Liver (tissue), 8 donors: ENCODE measurements at regions not wholly inside any gene's neighbourhood (a gene's known extent, or its start where the extent isn't known, plus 50 kb on each side); places are given as distances from the start of the nearest gene placed in this dataset.

ENCODE experiments used
- DNase-seq: peaks from one replicate; pipeline ENCODE4 v3.0.0-alpha.2; 2017; ENCODE audit warnings: low spot score
- H3K27ac ChIP-seq, 2 donors: one replicate each; pipeline ENCODE4 v1.7.0; 2013; ENCODE audit warnings: inconsistent platforms in 2 of 2, low read length in 2 of 2, control low read depth in 1 of 2, low read depth in 1 of 2, mild to moderate bottlenecking in 1 of 2
- H3K27me3 ChIP-seq, 4 donors: one replicate each; pipeline versions ENCODE4 v1.6.1 to v1.7.0; 2013; ENCODE audit warnings: low read length in 3 of 4, inconsistent platforms in 1 of 4, mild to moderate bottlenecking in 1 of 4, moderate library complexity in 1 of 4; ENCODE audit not compliant: control insufficient read depth in 4 of 4, insufficient read depth in 4 of 4
- H3K36me3 ChIP-seq, 4 donors: one replicate each; pipeline versions ENCODE4 v1.6.1 to v1.7.0; 2013; ENCODE audit warnings: low read length in 3 of 4, mild to moderate bottlenecking in 3 of 4, low read depth in 1 of 4, moderate library complexity in 1 of 4; ENCODE audit not compliant: control insufficient read depth in 4 of 4, insufficient read depth in 3 of 4
- H3K4me1 ChIP-seq, 4 donors: one replicate each; pipeline versions ENCODE4 v1.6.1 to v1.7.0; 2013; ENCODE audit warnings: low read length in 3 of 4, mild to moderate bottlenecking in 3 of 4, moderate library complexity in 1 of 4; ENCODE audit not compliant: control insufficient read depth in 4 of 4, insufficient read depth in 4 of 4
- H3K4me3 ChIP-seq, 3 donors: one replicate each; pipeline versions ENCODE4 v1.6.1 to v1.7.0; 2013; ENCODE audit warnings: low read length in 3 of 3, control low read depth in 1 of 3, low read depth in 1 of 3, mild to moderate bottlenecking in 1 of 3
- H3K9ac ChIP-seq, 2 donors: one replicate each; pipeline ENCODE4 v1.7.0; 2013; ENCODE audit warnings: low read length in 2 of 2, mild to moderate bottlenecking in 2 of 2, moderate library complexity in 2 of 2, control low read depth in 1 of 2, low read depth in 1 of 2
- H3K9me3 ChIP-seq, 4 donors: one replicate each; pipeline versions ENCODE4 v1.6.1 to v1.7.0; 2013; ENCODE audit warnings: low read length in 3 of 4; ENCODE audit not compliant: control insufficient read depth in 4 of 4
- EGR1 ChIP-seq, 2 donors: IDR thresholded peaks; 2 replicates each; pipeline ENCODE4 v1.6.1; 2016 to 2018; ENCODE audit warnings: antibody characterized with exemption in 2 of 2, low read depth in 2 of 2
- FOXA1 ChIP-seq: IDR thresholded peaks from 2 replicates; pipeline ENCODE4 v1.6.1; 2016; ENCODE audit warnings: antibody characterized with exemption
- FOXA2 ChIP-seq: IDR thresholded peaks from 2 replicates; pipeline ENCODE4 v1.6.1; 2016; ENCODE audit warnings: antibody characterized with exemption
- GABPA ChIP-seq, 2 donors: IDR thresholded peaks in 1 of 2; conservative IDR thresholded peaks in 1 of 2; 2 replicates each; pipeline ENCODE4 v1.6.1; 2016; ENCODE audit warnings: antibody characterized with exemption in 2 of 2, mild to moderate bottlenecking in 1 of 2, moderate library complexity in 1 of 2
- HNF4A ChIP-seq, 2 donors: conservative IDR thresholded peaks; 2 replicates each; pipeline ENCODE4 v1.6.1; 2016; ENCODE audit warnings: antibody characterized with exemption in 2 of 2, mild to moderate bottlenecking in 2 of 2
- HNF4G ChIP-seq: IDR thresholded peaks from 2 replicates; pipeline ENCODE4 v1.6.1; 2016; ENCODE audit warnings: antibody characterized with exemption
- JUND ChIP-seq, 2 donors: IDR thresholded peaks; 2 replicates each; pipeline ENCODE4 v1.6.1; 2016; ENCODE audit warnings: antibody characterized with exemption in 2 of 2
- NR2F2 ChIP-seq: IDR thresholded peaks from 2 replicates; pipeline ENCODE4 v1.6.1; 2016; ENCODE audit warnings: antibody characterized with exemption
- RAD21 ChIP-seq, 2 donors: IDR thresholded peaks; 2 replicates each; pipeline ENCODE4 v1.6.1; 2016; ENCODE audit warnings: antibody characterized with exemption in 2 of 2, mild to moderate bottlenecking in 2 of 2
- RXRA ChIP-seq, 2 donors: IDR thresholded peaks; 2 replicates each; pipeline ENCODE4 v1.6.1; 2017 to 2018; ENCODE audit warnings: antibody characterized with exemption in 2 of 2, mild to moderate bottlenecking in 1 of 2
- SP1 ChIP-seq: IDR thresholded peaks from 2 replicates; pipeline ENCODE4 v1.6.1; 2018; ENCODE audit warnings: antibody characterized with exemption, mild to moderate bottlenecking
- TAF1 ChIP-seq: conservative IDR thresholded peaks from 2 replicates; pipeline ENCODE4 v1.6.1; 2016; ENCODE audit warnings: antibody characterized with exemption, mild to moderate bottlenecking
- YY1 ChIP-seq: IDR thresholded peaks from 2 replicates; pipeline ENCODE4 v1.6.1; 2016; ENCODE audit warnings: antibody characterized with exemption, mild to moderate bottlenecking
- WGBS: extraction: QIAGEN DNeasy Blood & Tissue Kit; methylation state at CpG from one replicate; pipeline ENCODE4 v1.1.7; 2013; 5-methylcytosine and 5-hydroxymethylcytosine counted together
- TF ChIP-seq, protein P1 (sequence below): fragments of 150-350 bp; IDR thresholded peaks from 2 replicates; pipeline ENCODE4 v1.5.1; 2017; ENCODE audit warnings: improper control_type of control experiment, low read depth, low read length; ENCODE audit not compliant: missing input control
- TF ChIP-seq, protein P2 (sequence below): IDR thresholded peaks from 2 replicates; pipeline ENCODE4 v1.6.1; 2016; ENCODE audit warnings: antibody characterized with exemption, mild to moderate bottlenecking
- TF ChIP-seq, protein P3 (sequence below): IDR thresholded peaks from 2 replicates; pipeline ENCODE4 v1.6.1; 2016; ENCODE audit warnings: antibody characterized with exemption
- TF ChIP-seq, protein P4 (sequence below): IDR thresholded peaks from 2 replicates; pipeline ENCODE4 v1.6.1; 2016; ENCODE audit warnings: antibody characterized with exemption
- TF ChIP-seq, protein P5 (sequence below): IDR thresholded peaks from 2 replicates; pipeline ENCODE4 v1.6.1; 2016; ENCODE audit warnings: antibody characterized with exemption
- donor health status: healthy.
- donor health status: healthy.
- donor health status: healthy.
- donor health status: healthy.
- donor health status: healthy.

DNA sequence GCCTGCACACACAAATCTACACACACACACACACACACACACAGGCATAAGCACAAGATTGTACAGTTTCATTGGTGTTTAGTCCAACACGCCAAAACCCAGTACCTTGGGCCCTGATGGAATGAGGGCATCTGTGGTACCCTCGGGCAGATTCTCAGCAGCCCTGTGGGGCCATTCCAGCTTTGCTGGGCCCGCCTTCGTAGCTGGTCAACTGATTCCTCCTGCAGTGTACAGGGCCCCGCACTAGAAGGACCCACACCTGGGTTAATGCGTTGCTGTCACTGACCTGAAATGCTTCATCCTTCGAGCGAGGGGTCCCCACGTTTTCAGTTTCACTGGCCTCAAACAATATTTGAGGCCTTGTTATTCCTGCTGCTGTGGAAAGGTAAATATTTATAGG is 731.2 kb downstream of the BRD1 start:
- WGBS, result 89% methylated on average over 9 of the region's 9 CpGs
- H3K9ac ChIP-seq, result no peak overlapping the region
- H3K4me1 ChIP-seq, result no peaks in the 10 kb centered on the region
- no peak overlapping the region for H3K27ac ChIP-seq
- H3K36me3 ChIP-seq, result no peaks in the 10 kb centered on the region
- no peaks in the 10 kb centered on the region for H3K27me3 ChIP-seq
- DNase-seq, result no peak
- no peak for TF ChIP-seq RAD21 (IDR thresholded peaks at IDR 0.05)
- TF ChIP-seq, protein P1, sequence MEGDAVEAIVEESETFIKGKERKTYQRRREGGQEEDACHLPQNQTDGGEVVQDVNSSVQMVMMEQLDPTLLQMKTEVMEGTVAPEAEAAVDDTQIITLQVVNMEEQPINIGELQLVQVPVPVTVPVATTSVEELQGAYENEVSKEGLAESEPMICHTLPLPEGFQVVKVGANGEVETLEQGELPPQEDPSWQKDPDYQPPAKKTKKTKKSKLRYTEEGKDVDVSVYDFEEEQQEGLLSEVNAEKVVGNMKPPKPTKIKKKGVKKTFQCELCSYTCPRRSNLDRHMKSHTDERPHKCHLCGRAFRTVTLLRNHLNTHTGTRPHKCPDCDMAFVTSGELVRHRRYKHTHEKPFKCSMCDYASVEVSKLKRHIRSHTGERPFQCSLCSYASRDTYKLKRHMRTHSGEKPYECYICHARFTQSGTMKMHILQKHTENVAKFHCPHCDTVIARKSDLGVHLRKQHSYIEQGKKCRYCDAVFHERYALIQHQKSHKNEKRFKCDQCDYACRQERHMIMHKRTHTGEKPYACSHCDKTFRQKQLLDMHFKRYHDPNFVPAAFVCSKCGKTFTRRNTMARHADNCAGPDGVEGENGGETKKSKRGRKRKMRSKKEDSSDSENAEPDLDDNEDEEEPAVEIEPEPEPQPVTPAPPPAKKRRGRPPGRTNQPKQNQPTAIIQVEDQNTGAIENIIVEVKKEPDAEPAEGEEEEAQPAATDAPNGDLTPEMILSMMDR, result no peak
- no peak for TF ChIP-seq HNF4A (conservative IDR thresholded peaks at IDR 0.05)
- H3K9me3 ChIP-seq, result no peaks in the 10 kb centered on the region
- no peak overlapping the region for H3K4me3 ChIP-seq

DNA sequence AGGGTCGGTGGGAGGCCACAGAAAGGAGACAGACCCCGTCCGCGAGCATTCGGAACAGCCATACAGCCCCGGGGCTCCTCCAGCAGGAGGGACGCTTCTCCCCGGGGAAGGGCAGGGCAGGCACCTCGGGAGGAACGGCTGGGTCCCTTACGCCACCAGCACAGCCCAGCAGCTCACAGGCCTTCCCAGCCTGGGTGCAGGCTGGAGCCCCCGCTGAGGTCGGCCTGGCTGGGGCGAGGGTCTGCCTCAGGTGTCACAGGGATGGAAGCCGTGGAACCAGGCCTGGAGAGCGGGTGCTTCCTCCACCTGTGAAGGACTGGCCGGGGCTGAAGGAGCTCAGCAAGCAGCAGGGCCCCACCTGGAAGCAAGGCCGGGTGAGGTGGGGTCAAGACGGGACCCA is 732.3 kb downstream of the BRD1 start:
- Histone ChIP-seq H3K9me3 (no peaks in the 10 kb centered on the region), H3K4me1 (no peaks in the 10 kb centered on the region), H3K4me3 (no peak overlapping the region), H3K9ac (no peak overlapping the region), H3K27ac (no peak overlapping the region), H3K36me3 (no peaks in the 10 kb centered on the region), H3K27me3 (no peaks in the 10 kb centered on the region)
- 88% methylated on average over 19 of the region's 19 CpGs for WGBS
- TF ChIP-seq SP1 (no peak), RXRA (IDR thresholded peaks at IDR 0.05) (no peak), FOXA1 (no peak), YY1 (no peak), GABPA (IDR thresholded peaks at IDR 0.05 in 1 of 2, conservative IDR thresholded peaks at IDR 0.05 in 1 of 2) (no peak), TAF1 (no peak), RAD21 (IDR thresholded peaks at IDR 0.05) (no peak), HNF4A (conservative IDR thresholded peaks at IDR 0.05) (no peak), EGR1 (IDR thresholded peaks at IDR 0.05; ENCODE audit: low read depth in 2 of 2) (no peak), FOXA2 (no peak), JUND (IDR thresholded peaks at IDR 0.05) (no peak), NR2F2 (no peak), HNF4G (no peak)
- TF ChIP-seq, protein P1, result no peak
- TF ChIP-seq, protein P2, sequence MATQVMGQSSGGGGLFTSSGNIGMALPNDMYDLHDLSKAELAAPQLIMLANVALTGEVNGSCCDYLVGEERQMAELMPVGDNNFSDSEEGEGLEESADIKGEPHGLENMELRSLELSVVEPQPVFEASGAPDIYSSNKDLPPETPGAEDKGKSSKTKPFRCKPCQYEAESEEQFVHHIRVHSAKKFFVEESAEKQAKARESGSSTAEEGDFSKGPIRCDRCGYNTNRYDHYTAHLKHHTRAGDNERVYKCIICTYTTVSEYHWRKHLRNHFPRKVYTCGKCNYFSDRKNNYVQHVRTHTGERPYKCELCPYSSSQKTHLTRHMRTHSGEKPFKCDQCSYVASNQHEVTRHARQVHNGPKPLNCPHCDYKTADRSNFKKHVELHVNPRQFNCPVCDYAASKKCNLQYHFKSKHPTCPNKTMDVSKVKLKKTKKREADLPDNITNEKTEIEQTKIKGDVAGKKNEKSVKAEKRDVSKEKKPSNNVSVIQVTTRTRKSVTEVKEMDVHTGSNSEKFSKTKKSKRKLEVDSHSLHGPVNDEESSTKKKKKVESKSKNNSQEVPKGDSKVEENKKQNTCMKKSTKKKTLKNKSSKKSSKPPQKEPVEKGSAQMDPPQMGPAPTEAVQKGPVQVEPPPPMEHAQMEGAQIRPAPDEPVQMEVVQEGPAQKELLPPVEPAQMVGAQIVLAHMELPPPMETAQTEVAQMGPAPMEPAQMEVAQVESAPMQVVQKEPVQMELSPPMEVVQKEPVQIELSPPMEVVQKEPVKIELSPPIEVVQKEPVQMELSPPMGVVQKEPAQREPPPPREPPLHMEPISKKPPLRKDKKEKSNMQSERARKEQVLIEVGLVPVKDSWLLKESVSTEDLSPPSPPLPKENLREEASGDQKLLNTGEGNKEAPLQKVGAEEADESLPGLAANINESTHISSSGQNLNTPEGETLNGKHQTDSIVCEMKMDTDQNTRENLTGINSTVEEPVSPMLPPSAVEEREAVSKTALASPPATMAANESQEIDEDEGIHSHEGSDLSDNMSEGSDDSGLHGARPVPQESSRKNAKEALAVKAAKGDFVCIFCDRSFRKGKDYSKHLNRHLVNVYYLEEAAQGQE, result no peak
- TF ChIP-seq, protein P3, sequence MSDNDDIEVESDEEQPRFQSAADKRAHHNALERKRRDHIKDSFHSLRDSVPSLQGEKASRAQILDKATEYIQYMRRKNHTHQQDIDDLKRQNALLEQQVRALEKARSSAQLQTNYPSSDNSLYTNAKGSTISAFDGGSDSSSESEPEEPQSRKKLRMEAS, result no peak
- TF ChIP-seq, protein P4, sequence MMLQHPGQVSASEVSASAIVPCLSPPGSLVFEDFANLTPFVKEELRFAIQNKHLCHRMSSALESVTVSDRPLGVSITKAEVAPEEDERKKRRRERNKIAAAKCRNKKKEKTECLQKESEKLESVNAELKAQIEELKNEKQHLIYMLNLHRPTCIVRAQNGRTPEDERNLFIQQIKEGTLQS, result no peak
- TF ChIP-seq, protein P5, sequence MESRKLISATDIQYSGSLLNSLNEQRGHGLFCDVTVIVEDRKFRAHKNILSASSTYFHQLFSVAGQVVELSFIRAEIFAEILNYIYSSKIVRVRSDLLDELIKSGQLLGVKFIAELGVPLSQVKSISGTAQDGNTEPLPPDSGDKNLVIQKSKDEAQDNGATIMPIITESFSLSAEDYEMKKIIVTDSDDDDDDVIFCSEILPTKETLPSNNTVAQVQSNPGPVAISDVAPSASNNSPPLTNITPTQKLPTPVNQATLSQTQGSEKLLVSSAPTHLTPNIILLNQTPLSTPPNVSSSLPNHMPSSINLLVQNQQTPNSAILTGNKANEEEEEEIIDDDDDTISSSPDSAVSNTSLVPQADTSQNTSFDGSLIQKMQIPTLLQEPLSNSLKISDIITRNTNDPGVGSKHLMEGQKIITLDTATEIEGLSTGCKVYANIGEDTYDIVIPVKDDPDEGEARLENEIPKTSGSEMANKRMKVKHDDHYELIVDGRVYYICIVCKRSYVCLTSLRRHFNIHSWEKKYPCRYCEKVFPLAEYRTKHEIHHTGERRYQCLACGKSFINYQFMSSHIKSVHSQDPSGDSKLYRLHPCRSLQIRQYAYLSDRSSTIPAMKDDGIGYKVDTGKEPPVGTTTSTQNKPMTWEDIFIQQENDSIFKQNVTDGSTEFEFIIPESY, result no peak
- no peak for DNase-seq
